Activated CD4-positive, alpha-beta T cell treated with anti-CD3 and anti-CD28 coated beads, Interleukin-2, Interleukin-6, amounts not matched to agents 100 ng/mL and 50 ng/mL, durations not matched to agents 16 hours and 8 hours (primary cell): ENCODE measurements at regions not wholly inside any gene's neighbourhood (a gene's known extent, or its start where the extent isn't known, plus 50 kb on each side); places are given as distances from the start of the nearest gene placed in this dataset.
A peak's percentile ranks its signal among the peaks of the same experiment; 100 is the strongest.
"Not testable (repeated sequence)": the region's sequence is repeated elsewhere in the genome, so short reads cannot be mapped to it uniquely, and the experiment has no call there.

Source experiments
- DNase-seq: peaks from one replicate; pipeline ENCODE4 v3.0.0-alpha.2; 2020

- no peak for DNase-seq
These were observed 395.7 kb upstream of the ZNF462 start for GRCh38 chr9:106467113-106467864.

GRCh38 chr9:106467865-106468164 lies 395.2 kb upstream of the ZNF462 start:
- DNase-seq = no peak

GRCh38 chr9:106468431-106468830 lies 394.5 kb upstream of the ZNF462 start:
- DNase-seq = no peak

- DNase-seq = no peak
These were observed 384.7 kb upstream of the ZNF462 start for GRCh38 chr9:106478312-106478711.

- DNase-seq = no peak
These were observed 384.2 kb upstream of the ZNF462 start for GRCh38 chr9:106478727-106479126.

- DNase-seq = no peak
These were observed 383.3 kb upstream of the ZNF462 start for GRCh38 chr9:106479679-106480078.

- DNase-seq = no peak
These were observed 381.9 kb upstream of the ZNF462 start for GRCh38 chr9:106481013-106481609.

- DNase-seq = no peak
These were observed 380.2 kb upstream of the ZNF462 start for GRCh38 chr9:106482733-106483132.

- DNase-seq = no peak
These were observed 376.3 kb upstream of the ZNF462 start for GRCh38 chr9:106486685-106487084.

- no peak for DNase-seq
These were observed 375.7 kb upstream of the ZNF462 start for GRCh38 chr9:106487266-106487665.

GRCh38 chr9:106492126-106492525 lies 370.8 kb upstream of the ZNF462 start:
- DNase-seq = not testable (repeated sequence)

GRCh38 chr9:106500171-106500570 lies 362.8 kb upstream of the ZNF462 start:
- DNase-seq = no peak

- not testable (repeated sequence) for DNase-seq
These were observed 361.8 kb upstream of the ZNF462 start for GRCh38 chr9:106501210-106501609.

GRCh38 chr9:106502930-106503329 lies 360.0 kb upstream of the ZNF462 start:
- peak; percentile 0 for DNase-seq

- peak; percentile 32 for DNase-seq
These were observed 359.2 kb upstream of the ZNF462 start for GRCh38 chr9:106503759-106504158.

GRCh38 chr9:106526716-106527204 lies 336.2 kb upstream of the ZNF462 start:
- no peak for DNase-seq

GRCh38 chr9:106528158-106528557 lies 334.8 kb upstream of the ZNF462 start:
- DNase-seq = no peak

- DNase-seq = no peak
These were observed 333.4 kb upstream of the ZNF462 start for GRCh38 chr9:106529616-106530015.

- no peak for DNase-seq
These were observed 331.5 kb upstream of the ZNF462 start for GRCh38 chr9:106531491-106531890.

- no peak for DNase-seq
These were observed 330.5 kb upstream of the ZNF462 start for GRCh38 chr9:106532306-106533015.

GRCh38 chr9:106534800-106535199 lies 328.2 kb upstream of the ZNF462 start:
- no peak for DNase-seq

- DNase-seq = no peak
These were observed 327.5 kb upstream of the ZNF462 start for GRCh38 chr9:106535439-106535838.

GRCh38 chr9:106557996-106558667 lies 304.8 kb upstream of the ZNF462 start:
- DNase-seq = no peak

- no peak for DNase-seq
These were observed 302.4 kb upstream of the ZNF462 start for GRCh38 chr9:106560540-106560939.
